ENCODE measurements at regions not wholly inside any gene's neighbourhood (a gene's known extent, or its start where the extent isn't known, plus 50 kb on each side); places are given as distances from the start of the nearest gene placed in this dataset.
"Not testable (repeated sequence)": the region's sequence is repeated elsewhere in the genome, so short reads cannot be mapped to it uniquely, and the experiment has no call there.

- H3K27me3 Mint-ChIP-seq: peaks cover 5% of the 10 kb centered on the region
- intact Hi-C loops (cut with micrococcal nuclease): no loop called here
- no peaks in the 10 kb centered on the region for H3K9me3 Mint-ChIP-seq
- H3K27ac Mint-ChIP-seq: no peak overlapping the region
- DNase-seq (no peak), ATAC-seq (no peak)
- H3K36me3 Mint-ChIP-seq (ENCODE audit: low read depth): no peaks in the 10 kb centered on the region
- POLR2A ChIA-PET: no interaction called here
- CTCF ChIA-PET: no interaction called here
- TF ChIP-seq CTCF (IDR thresholded peaks at IDR 0.05): no peak
- H3K4me1 Mint-ChIP-seq (ENCODE audit: low read depth): no peaks in the 10 kb centered on the region
- H3K4me3 Mint-ChIP-seq: no peak overlapping the region
These were observed 429.3 kb upstream of the SULF2 start for GRCh38 chr20:48214601-48215000.

- POLR2A ChIA-PET; H3K36me3 Mint-ChIP-seq (ENCODE audit: low read depth); H3K27me3 Mint-ChIP-seq; H3K4me1 Mint-ChIP-seq (ENCODE audit: low read depth); DNase-seq; H3K4me3 Mint-ChIP-seq; H3K9me3 Mint-ChIP-seq; H3K27ac Mint-ChIP-seq; ATAC-seq; CTCF ChIA-PET: not testable (repeated sequence)
- intact Hi-C loops (cut with micrococcal nuclease): loop anchor here (2.0 kb wide), 1 partner anchor 385 kb away; no protein-coding TSS in a partner anchor
These were observed 428.4 kb upstream of the SULF2 start for GRCh38 chr20:48213635-48214034.

GRCh38 chr20:48212806-48213509 is 427.7 kb upstream of the SULF2 start:
- intact Hi-C loops (cut with micrococcal nuclease): loop anchor here (2.0 kb wide), 1 partner anchor 386 kb away; no protein-coding TSS in a partner anchor
- ChIA-PET CTCF (no interaction called here), POLR2A (no interaction called here)
- Mint-ChIP-seq H3K27me3 (peaks cover 5% of the 10 kb centered on the region), H3K9me3 (no peaks in the 10 kb centered on the region), H3K4me1 (ENCODE audit: low read depth) (no peaks in the 10 kb centered on the region), H3K4me3 (no peak overlapping the region), H3K36me3 (ENCODE audit: low read depth) (no peaks in the 10 kb centered on the region), H3K27ac (no peak overlapping the region)
- ATAC-seq (no peak), DNase-seq (no peak)
- no peak for TF ChIP-seq CTCF (IDR thresholded peaks at IDR 0.05)

GRCh38 chr20:48211847-48212246 is 426.6 kb upstream of the SULF2 start:
- ChIA-PET POLR2A (no interaction called here), CTCF (no interaction called here)
- H3K4me3 Mint-ChIP-seq: no peak overlapping the region
- no peaks in the 10 kb centered on the region for H3K4me1 Mint-ChIP-seq (ENCODE audit: low read depth)
- intact Hi-C loops (cut with micrococcal nuclease): loop anchor here (2.0 kb wide), 1 partner anchor 387 kb away; no protein-coding TSS in a partner anchor
- H3K36me3 Mint-ChIP-seq (ENCODE audit: low read depth): no peaks in the 10 kb centered on the region
- DNase-seq: no peak
- H3K9me3 Mint-ChIP-seq: no peaks in the 10 kb centered on the region
- TF ChIP-seq CTCF (IDR thresholded peaks at IDR 0.05): no peak
- H3K27me3 Mint-ChIP-seq: peaks cover 7% of the 10 kb centered on the region
- no peak overlapping the region for H3K27ac Mint-ChIP-seq
- no peak for ATAC-seq

GRCh38 chr20:48211238-48211637 is 426.0 kb upstream of the SULF2 start:
- H3K36me3 Mint-ChIP-seq (ENCODE audit: low read depth): no peaks in the 10 kb centered on the region
- ATAC-seq: no peak
- POLR2A ChIA-PET: no interaction called here
- intact Hi-C loops (cut with micrococcal nuclease): no loop called here
- no peak overlapping the region for H3K4me3 Mint-ChIP-seq
- H3K4me1 Mint-ChIP-seq (ENCODE audit: low read depth): no peaks in the 10 kb centered on the region
- no peak for TF ChIP-seq CTCF (IDR thresholded peaks at IDR 0.05)
- CTCF ChIA-PET: no interaction called here
- H3K9me3 Mint-ChIP-seq: no peaks in the 10 kb centered on the region
- no peak overlapping the region for H3K27ac Mint-ChIP-seq
- peaks cover 7% of the 10 kb centered on the region for H3K27me3 Mint-ChIP-seq
- no peak for DNase-seq
